Spinal cord (tissue), 9 donors: ENCODE measurements at regions not wholly inside any gene's neighbourhood (a gene's known extent, or its start where the extent isn't known, plus 50 kb on each side); places are given as distances from the start of the nearest gene placed in this dataset.
"Not testable (repeated sequence)": the region's sequence is repeated elsewhere in the genome, so short reads cannot be mapped to it uniquely, and the experiment has no call there.

Source experiments
- DNase-seq, 6 donors: peaks; one replicate each; pipeline versions ENCODE4 v3.0.0 to v3.0.0-alpha.2; 2013 to 2015; ENCODE audit warnings: low spot score in 6 of 6, low read depth in 4 of 6
- H3K27ac ChIP-seq: one replicate; pipeline ENCODE4 v1.5.1; 2013; ENCODE audit warnings: low read depth, low read length, control low read depth
- H3K27me3 ChIP-seq: one replicate; pipeline ENCODE4 v1.6.1; 2013; ENCODE audit warnings: low read length; ENCODE audit not compliant: control insufficient read depth, insufficient read depth
- H3K36me3 ChIP-seq: one replicate; pipeline ENCODE4 v1.6.1; 2013; ENCODE audit warnings: low read length; ENCODE audit not compliant: control insufficient read depth, insufficient read depth
- H3K4me1 ChIP-seq: one replicate; pipeline ENCODE4 v1.6.1; 2013; ENCODE audit warnings: low read length; ENCODE audit not compliant: control insufficient read depth, insufficient read depth
- H3K4me3 ChIP-seq: one replicate; pipeline ENCODE4 v1.5.1; 2013; ENCODE audit warnings: low read depth, low read length, control low read depth
- H3K9me3 ChIP-seq: one replicate; pipeline ENCODE4 v1.6.1; 2013; ENCODE audit warnings: low read length; ENCODE audit not compliant: control insufficient read depth, insufficient read depth
- WGBS: methylation state at CpG from one replicate; pipeline ENCODE4 v1.1.5; 2013; ENCODE audit warnings: missing lambda C conversion rate; ENCODE audit not compliant: insufficient coverage; 5-methylcytosine and 5-hydroxymethylcytosine counted together
- donor health status: healthy.

- H3K27ac ChIP-seq, H3K36me3 ChIP-seq, H3K4me3 ChIP-seq, H3K9me3 ChIP-seq, H3K4me1 ChIP-seq, H3K27me3 ChIP-seq: not testable (repeated sequence)
- peak in 1 of 6 donors; percentile 2 for DNase-seq
- no CpG with 5 or more reads among the region's 6 CpGs for WGBS
Observed at GRCh38 chr10:48102410-48103146, 103.0 kb upstream of the FAM25C start.

- WGBS = no CpG with 5 or more reads among the region's 5 CpGs
- H3K36me3 ChIP-seq, H3K4me3 ChIP-seq, H3K27me3 ChIP-seq, H3K4me1 ChIP-seq, DNase-seq, H3K9me3 ChIP-seq, H3K27ac ChIP-seq: not testable (repeated sequence)
Observed at GRCh38 chr10:48098854-48099253, 99.3 kb upstream of the FAM25C start.

GRCh38 chr10:48090706-48091105 lies 91.1 kb upstream of the FAM25C start:
- not testable (repeated sequence) for H3K4me1 ChIP-seq, H3K9me3 ChIP-seq, H3K36me3 ChIP-seq, H3K27me3 ChIP-seq, H3K4me3 ChIP-seq, DNase-seq, H3K27ac ChIP-seq

DNA sequence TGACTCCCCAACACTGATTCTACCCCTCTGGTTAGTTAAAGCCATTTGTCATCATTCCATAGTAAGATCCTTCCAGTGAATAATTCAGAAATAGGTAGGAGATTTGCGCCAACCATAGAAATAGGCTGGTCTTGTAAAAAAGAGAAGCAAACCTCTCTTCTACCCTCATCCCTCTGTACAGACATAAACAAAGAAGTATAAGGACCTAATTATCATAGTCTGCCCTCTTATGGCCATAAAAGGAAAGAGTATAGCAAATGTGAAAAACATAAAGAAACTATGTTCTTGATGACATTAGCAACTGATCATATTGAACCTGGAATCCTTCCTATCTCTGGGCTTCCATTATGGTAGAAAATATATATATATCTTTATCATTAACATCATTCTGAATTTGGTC lies 88.5 kb upstream of the FAM25C start:
- no CpG with 5 or more reads among the region's 1 CpG for WGBS
- not testable (repeated sequence) for H3K36me3 ChIP-seq, H3K4me1 ChIP-seq

GRCh38 chr10:48084446-48084845 lies 84.9 kb upstream of the FAM25C start:
- not testable (repeated sequence) for DNase-seq, H3K4me1 ChIP-seq, H3K9me3 ChIP-seq, H3K27me3 ChIP-seq, H3K27ac ChIP-seq, H3K4me3 ChIP-seq, H3K36me3 ChIP-seq
- no CpG with 5 or more reads among the region's 1 CpG for WGBS

More for the DNA sequence above, 88.5 kb upstream of the FAM25C start:
- H3K4me3 ChIP-seq, H3K27me3 ChIP-seq, DNase-seq, H3K9me3 ChIP-seq, H3K27ac ChIP-seq: not testable (repeated sequence)

GRCh38 chr10:48071228-48071627 lies 71.6 kb upstream of the FAM25C start:
- H3K4me1 ChIP-seq, H3K4me3 ChIP-seq, H3K9me3 ChIP-seq, H3K36me3 ChIP-seq, DNase-seq, H3K27me3 ChIP-seq, H3K27ac ChIP-seq: not testable (repeated sequence)
- no CpG with 5 or more reads among the region's 2 CpGs for WGBS

- H3K27ac ChIP-seq, H3K9me3 ChIP-seq, DNase-seq, H3K27me3 ChIP-seq, H3K4me1 ChIP-seq, H3K4me3 ChIP-seq, H3K36me3 ChIP-seq: not testable (repeated sequence)
- no CpG with 5 or more reads among the region's 10 CpGs for WGBS
Observed at GRCh38 chr10:48063944-48064625, 64.5 kb upstream of the FAM25C start.

DNA sequence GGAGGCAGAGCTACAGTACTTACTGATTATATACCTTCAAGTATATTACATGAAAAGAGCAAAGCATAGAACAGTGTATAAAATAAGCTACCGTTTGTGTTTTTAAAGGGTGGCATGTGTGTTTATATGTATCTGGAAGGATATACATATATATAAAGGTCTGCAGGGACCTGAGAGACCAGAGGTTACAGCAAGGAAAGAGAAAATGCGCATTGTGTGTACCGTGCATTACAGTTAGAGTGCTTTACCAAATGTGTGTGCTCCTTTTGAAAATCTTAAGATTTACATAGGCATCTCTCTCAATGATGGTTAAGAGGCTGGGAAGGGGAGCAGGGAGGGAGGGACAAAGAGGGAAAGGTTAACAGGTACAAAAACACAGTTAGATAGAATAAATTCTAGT lies 55.8 kb upstream of the FAM25C start:
- not testable (repeated sequence) for DNase-seq, H3K36me3 ChIP-seq, H3K4me3 ChIP-seq, H3K27ac ChIP-seq, H3K4me1 ChIP-seq, H3K27me3 ChIP-seq, H3K9me3 ChIP-seq
- WGBS = no CpG with 5 or more reads among the region's 3 CpGs
